ENCODE measurements at regions not wholly inside any gene's neighbourhood (a gene's known extent, or its start where the extent isn't known, plus 50 kb on each side); places are given as distances from the start of the nearest gene placed in this dataset.

DNA sequence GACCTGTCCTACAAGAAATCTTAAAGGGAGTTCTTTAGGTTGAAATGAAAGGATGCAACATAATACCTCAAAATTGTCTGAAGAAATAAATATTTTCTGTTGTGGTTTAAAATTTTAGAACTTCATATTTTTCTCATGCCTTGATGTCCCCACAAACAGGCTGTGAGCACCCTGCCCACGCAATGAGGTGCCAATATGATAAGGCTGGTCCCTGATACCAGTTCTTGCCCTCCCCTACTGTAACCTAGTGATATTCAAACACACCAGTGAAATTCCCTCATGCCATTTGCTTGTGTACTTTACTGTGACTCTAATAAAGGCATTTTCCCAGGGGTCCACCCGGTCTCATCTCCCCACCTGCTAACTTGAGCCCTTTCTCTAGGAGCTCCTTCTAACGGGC lies 67.3 kb upstream of the SIRPG start:
- H3K27me3 Mint-ChIP-seq = peaks cover 2% of the 10 kb centered on the region
- H3K27ac Mint-ChIP-seq = no peak overlapping the region
- peaks cover 3% of the 10 kb centered on the region for H3K36me3 Mint-ChIP-seq
- no peak overlapping the region for H3K4me3 Mint-ChIP-seq
- DNase-seq (ENCODE audit: low spot score in 2 of 2) = no peak
- peaks cover 11% of the 10 kb centered on the region for H3K9me3 Mint-ChIP-seq
- H3K4me1 Mint-ChIP-seq = peaks cover 14% of the 10 kb centered on the region
- no peak for ATAC-seq (ENCODE audit: low read depth)

GRCh38 chr20:1722513-1723050 lies 65.0 kb upstream of the SIRPG start:
- Mint-ChIP-seq H3K27me3 (peaks cover 2% of the 10 kb centered on the region), H3K9me3 (peaks cover 11% of the 10 kb centered on the region), H3K36me3 (peaks cover 3% of the 10 kb centered on the region), H3K4me1 (peaks cover 17% of the 10 kb centered on the region), H3K27ac (peak overlapping the region; percentile 31), H3K4me3 (no peak overlapping the region)
- no peak for ATAC-seq (ENCODE audit: low read depth)
- DNase-seq (ENCODE audit: low spot score in 2 of 2) = no peak

- ATAC-seq (ENCODE audit: low read depth) (peak; percentile 51), DNase-seq (ENCODE audit: low spot score in 2 of 2) (no peak)
- Mint-ChIP-seq H3K36me3 (peaks cover 3% of the 10 kb centered on the region), H3K4me3 (no peak overlapping the region), H3K9me3 (peaks cover 11% of the 10 kb centered on the region), H3K27me3 (peaks cover 2% of the 10 kb centered on the region), H3K4me1 (peaks cover 17% of the 10 kb centered on the region), H3K27ac (peak overlapping the region; percentile 31)
These were observed 64.3 kb upstream of the SIRPG start for GRCh38 chr20:1721687-1722512.

DNA sequence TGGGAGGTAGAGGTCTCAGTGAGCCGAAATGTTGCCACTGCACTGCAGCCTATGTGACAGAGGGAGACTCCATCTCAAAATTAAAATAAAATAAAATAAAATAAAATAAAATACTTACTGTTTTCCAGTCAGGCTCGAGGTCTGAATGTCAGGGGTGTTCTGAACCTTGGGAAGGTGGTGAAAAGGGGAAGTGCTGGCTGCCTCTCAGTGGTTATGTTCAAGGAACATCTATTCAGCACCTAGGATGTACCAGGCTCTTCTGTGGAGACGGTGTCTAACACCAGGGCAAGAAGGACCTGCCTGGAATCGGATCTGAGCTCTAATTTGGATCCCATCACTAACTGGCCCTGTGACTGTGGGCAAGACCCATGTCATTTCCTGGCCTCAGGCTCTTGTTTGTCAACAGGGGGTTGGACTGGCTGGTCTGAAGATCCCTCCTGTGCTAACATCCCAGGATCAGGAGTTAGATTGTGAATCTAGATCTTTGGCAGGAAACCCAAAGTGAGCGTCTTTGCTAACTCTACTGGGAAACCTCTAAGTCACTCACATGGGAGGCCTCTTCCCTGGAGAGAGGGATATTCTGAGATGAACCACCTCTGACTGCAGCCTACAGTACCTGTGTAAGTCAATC lies 63.4 kb upstream of the SIRPG start:
- no peak for DNase-seq (ENCODE audit: low spot score in 2 of 2)
- Mint-ChIP-seq H3K27ac (no peak overlapping the region), H3K36me3 (peaks cover 3% of the 10 kb centered on the region), H3K27me3 (peaks cover 2% of the 10 kb centered on the region), H3K9me3 (peaks cover 11% of the 10 kb centered on the region), H3K4me3 (no peak overlapping the region), H3K4me1 (peaks cover 17% of the 10 kb centered on the region)
- no peak for ATAC-seq (ENCODE audit: low read depth)

GRCh38 chr20:1720226-1720625 lies 62.6 kb upstream of the SIRPG start:
- Mint-ChIP-seq H3K27me3 (peaks cover 2% of the 10 kb centered on the region), H3K27ac (no peak overlapping the region), H3K36me3 (peaks cover 3% of the 10 kb centered on the region), H3K4me3 (no peak overlapping the region), H3K9me3 (peaks cover 11% of the 10 kb centered on the region), H3K4me1 (peaks cover 17% of the 10 kb centered on the region)
- ATAC-seq (ENCODE audit: low read depth) (no peak), DNase-seq (ENCODE audit: low spot score in 2 of 2) (no peak)

- DNase-seq (ENCODE audit: low spot score in 2 of 2) = no peak
- no peaks in the 10 kb centered on the region for H3K36me3 Mint-ChIP-seq
- H3K9me3 Mint-ChIP-seq = peaks cover 4% of the 10 kb centered on the region
- no peak for ATAC-seq (ENCODE audit: low read depth)
- no peak overlapping the region for H3K4me3 Mint-ChIP-seq
- peaks cover 2% of the 10 kb centered on the region for H3K27me3 Mint-ChIP-seq
- H3K4me1 Mint-ChIP-seq = peaks cover 17% of the 10 kb centered on the region
- no peak overlapping the region for H3K27ac Mint-ChIP-seq
These were observed 61.2 kb upstream of the SIRPG start for GRCh38 chr20:1718604-1719384.

DNA sequence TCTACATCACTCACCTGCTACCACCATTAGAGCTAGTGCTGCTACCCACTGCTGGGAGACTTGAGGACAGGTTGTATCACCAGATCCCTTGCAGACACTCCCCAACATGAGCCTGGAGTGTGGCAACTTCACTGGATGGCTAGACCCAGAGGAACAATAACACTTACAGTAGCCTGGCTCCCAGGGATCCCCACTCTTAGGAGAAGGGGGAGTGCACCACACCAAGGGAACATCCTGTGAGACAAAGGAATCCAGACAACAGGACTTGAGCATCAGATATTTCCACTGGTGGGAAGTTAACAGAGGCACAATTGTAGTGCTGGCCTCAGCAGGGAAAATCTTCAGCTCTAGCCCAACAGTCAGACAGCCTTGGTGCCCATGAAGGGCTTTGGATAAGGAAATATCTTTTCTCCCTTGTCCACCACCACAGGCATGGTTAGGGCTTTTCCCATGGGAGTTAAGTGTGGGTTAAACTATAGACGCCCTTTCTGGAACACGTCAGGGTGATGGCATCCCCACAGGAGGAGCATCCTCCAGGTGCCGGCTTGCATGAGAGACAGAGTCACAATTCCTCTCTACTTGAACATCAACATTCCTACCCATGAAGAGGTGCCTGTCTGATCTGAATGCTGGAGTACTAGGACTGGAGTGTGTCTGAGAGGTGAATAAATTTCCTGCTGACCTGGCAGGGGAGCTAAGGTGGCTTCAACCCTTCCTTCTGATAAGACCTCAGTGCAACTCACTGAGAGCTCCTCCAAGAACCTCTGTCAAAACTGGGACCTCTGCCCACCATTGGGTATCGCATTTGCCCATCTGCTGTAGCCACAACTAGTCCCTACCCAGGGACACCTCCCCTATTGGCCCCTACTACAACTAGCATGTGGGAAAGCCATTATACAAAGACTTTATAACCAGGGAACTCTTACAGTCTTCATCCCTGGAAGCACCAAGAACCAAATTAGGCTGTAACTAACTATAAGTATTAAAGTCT lies 55.4 kb upstream of the SIRPG start:
- Mint-ChIP-seq H3K4me3 (no peak overlapping the region), H3K27ac (no peak overlapping the region), H3K27me3 (peaks cover 2% of the 10 kb centered on the region), H3K36me3 (no peaks in the 10 kb centered on the region), H3K4me1 (peaks cover 4% of the 10 kb centered on the region), H3K9me3 (peaks cover 2% of the 10 kb centered on the region)
- DNase-seq (ENCODE audit: low spot score in 2 of 2) (no peak), ATAC-seq (ENCODE audit: low read depth) (no peak)

DNA sequence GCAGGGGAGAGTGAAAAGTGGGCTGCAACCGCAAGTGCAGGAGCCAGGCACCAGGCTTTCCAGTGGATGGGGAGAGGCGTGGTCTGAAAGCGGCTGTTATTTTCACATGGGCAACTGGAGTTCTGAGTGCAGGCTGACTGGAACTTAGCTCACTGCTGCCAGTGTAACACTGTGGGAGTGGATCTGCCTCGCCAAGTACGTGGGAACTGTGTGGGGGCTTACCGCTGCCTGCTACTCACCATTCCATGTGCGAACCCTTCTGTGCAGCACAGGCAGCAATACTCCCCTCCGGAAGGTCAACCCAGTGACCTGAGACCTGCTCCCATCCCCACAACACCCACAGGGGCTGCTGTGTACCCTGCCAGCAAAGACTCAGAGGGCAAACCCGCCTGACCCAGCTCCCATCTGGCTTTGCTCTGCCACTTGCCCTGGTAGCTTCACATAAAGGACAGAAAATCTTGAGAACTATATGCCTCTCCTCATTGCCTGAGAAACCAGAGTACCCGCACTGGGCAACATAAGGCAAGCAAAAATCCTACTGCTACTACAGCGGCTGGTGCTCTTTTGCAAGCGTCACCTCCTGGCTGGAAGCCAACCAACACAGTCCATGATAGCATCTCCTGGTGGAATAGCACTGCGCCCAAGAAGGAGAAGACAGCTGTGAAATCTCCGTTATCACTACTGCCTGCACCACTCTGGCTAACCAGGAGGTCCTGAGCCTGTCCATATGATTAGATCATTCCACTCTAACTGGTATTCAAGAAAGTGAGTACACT lies 54.4 kb upstream of the SIRPG start:
- ATAC-seq (ENCODE audit: low read depth) (no peak), DNase-seq (ENCODE audit: low spot score in 2 of 2) (no peak)
- Mint-ChIP-seq H3K36me3 (no peaks in the 10 kb centered on the region), H3K27me3 (peaks cover 2% of the 10 kb centered on the region), H3K4me3 (no peak overlapping the region), H3K27ac (no peak overlapping the region), H3K9me3 (peaks cover 2% of the 10 kb centered on the region), H3K4me1 (peaks cover 6% of the 10 kb centered on the region)

- Mint-ChIP-seq H3K4me1 (peaks cover 8% of the 10 kb centered on the region), H3K27me3 (peaks cover 4% of the 10 kb centered on the region), H3K9me3 (peaks cover 2% of the 10 kb centered on the region), H3K4me3 (no peak overlapping the region), H3K36me3 (no peaks in the 10 kb centered on the region), H3K27ac (no peak overlapping the region)
- DNase-seq (ENCODE audit: low spot score in 2 of 2) (no peak), ATAC-seq (ENCODE audit: low read depth) (no peak)
These were observed 53.7 kb upstream of the SIRPG start for GRCh38 chr20:1711266-1711665.

GRCh38 chr20:1710484-1710883 lies 52.9 kb upstream of the SIRPG start:
- DNase-seq (ENCODE audit: low spot score in 2 of 2) (no peak), ATAC-seq (ENCODE audit: low read depth) (no peak)
- H3K4me3 Mint-ChIP-seq = no peak overlapping the region
- no peaks in the 10 kb centered on the region for H3K36me3 Mint-ChIP-seq
- H3K27ac Mint-ChIP-seq = no peak overlapping the region
- peaks cover 2% of the 10 kb centered on the region for H3K9me3 Mint-ChIP-seq
- peaks cover 8% of the 10 kb centered on the region for H3K4me1 Mint-ChIP-seq
- peaks cover 4% of the 10 kb centered on the region for H3K27me3 Mint-ChIP-seq

DNA sequence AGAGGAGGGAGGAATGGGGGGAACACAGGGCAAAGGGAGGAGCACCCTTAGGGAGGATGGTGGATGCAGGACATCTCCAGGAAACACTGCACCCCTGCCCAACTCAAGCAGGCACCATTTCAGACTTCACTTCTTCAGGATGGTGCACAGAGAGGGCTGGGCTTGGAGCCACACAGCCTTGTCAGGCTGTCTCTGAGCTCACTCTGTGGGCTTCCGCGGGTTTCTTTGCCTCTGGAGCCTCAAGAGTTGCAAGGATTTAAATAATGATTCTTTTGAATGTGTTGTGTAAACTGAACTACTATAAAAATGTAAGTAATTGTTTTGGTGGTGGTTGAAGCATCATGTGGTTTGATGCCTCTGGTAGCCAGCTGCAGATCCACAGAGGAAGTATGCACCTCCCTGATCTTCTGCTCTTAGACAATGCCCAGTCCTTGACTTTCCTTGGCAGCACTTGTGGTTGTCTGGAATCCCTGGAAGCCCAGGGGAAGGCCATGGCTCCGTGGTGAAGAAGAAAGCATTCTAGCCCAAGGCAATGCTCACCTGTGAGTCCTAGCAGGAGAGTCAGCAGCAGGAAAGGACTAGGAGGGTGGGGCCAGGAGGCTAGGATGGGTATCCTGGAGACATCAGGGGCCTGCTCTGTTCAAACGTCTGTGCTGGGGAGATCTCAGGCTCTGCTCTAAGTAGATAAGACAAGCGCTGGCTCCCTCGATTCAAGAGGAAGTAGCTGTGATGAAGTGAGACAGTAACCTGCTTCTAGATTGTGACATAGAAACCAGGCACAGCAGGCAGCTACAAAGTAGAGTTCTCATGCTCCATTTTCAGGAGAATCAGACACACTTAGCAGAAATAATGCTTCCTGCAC lies 50.2 kb upstream of the SIRPG start:
- peaks cover 2% of the 10 kb centered on the region for H3K9me3 Mint-ChIP-seq
- H3K27ac Mint-ChIP-seq = no peak overlapping the region
- peaks cover 8% of the 10 kb centered on the region for H3K4me1 Mint-ChIP-seq
- peaks cover 6% of the 10 kb centered on the region for H3K27me3 Mint-ChIP-seq
- no peak overlapping the region for H3K4me3 Mint-ChIP-seq
- ATAC-seq (ENCODE audit: low read depth) (peak; percentile 42), DNase-seq (ENCODE audit: low spot score in 2 of 2) (no peak)
- peaks cover under 1% of the 10 kb centered on the region for H3K36me3 Mint-ChIP-seq
